ENCODE measurements at regions not wholly inside any gene's neighbourhood (a gene's known extent, or its start where the extent isn't known, plus 50 kb on each side); places are given as distances from the start of the nearest gene placed in this dataset.

GRCh38 chr10:85537561-85537960 is 829.0 kb downstream of the GRID1 start:
- no peak for TF ChIP-seq CTCF (IDR thresholded peaks at IDR 0.05 in 4 of 5, conservative IDR thresholded peaks at IDR 0.05 in 1 of 5)
- TF ChIP-seq POLR2A (IDR thresholded peaks at IDR 0.05), result no peak
